ENCODE measurements at regions not wholly inside any gene's neighbourhood (a gene's known extent, or its start where the extent isn't known, plus 50 kb on each side); places are given as distances from the start of the nearest gene placed in this dataset.
A peak's percentile ranks its signal among the peaks of the same experiment; 100 is the strongest.

DNA sequence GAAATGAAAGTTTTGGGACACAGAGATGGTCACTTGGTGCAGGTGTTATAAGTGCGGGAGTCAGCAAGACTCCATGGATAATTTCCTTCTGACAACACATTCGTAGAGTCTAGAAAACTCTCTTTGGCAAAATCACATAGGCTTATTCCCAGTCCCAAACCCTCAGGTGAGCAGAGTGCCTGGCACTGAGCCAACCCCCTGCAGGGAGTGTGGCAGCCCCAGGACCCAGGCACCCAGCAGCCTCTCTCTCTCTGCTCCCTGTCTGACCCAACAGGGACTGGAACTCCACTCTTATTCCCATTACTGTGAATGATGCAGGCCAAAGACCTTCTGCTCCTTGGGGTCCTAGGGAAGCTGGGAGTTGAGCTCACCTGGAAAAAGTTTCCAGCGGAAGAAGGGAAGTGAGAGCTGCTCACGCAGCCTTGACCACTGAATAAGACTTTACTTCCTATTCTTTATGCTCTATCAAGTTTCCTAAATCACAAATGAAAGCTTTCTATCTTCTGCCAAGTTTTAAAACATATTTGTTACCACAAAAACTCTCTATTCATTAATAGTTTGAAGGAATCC, 132.6 kb upstream of the ETV3 start:
- no peaks in the 10 kb centered on the region for H3K9me3 Mint-ChIP-seq
- H3K27ac ChIP-seq (ENCODE audit: low read depth in 1 of 2, low read length in 2 of 2): no peak overlapping the region
- H3K4me3 ChIP-seq (ENCODE audit: low read length): no peak overlapping the region
- H3K27me3 Mint-ChIP-seq: peaks cover 26% of the 10 kb centered on the region
- TF ChIP-seq CTCF (IDR thresholded peaks at IDR 0.05): no peak
- H3K4me3 Mint-ChIP-seq: no peak overlapping the region
- intact Hi-C loops (cut with DNase I, micrococcal nuclease): no loop called here
- H3K27me3 ChIP-seq (ENCODE audit: control insufficient read depth in 1 of 2, insufficient read depth in 2 of 2, low read length in 2 of 2): peaks cover 13 to 29% of the 10 kb centered on the region in 2 experiments
- H3K36me3 Mint-ChIP-seq (ENCODE audit: low read depth): no peaks in the 10 kb centered on the region
- H3K4me1 ChIP-seq (ENCODE audit: insufficient read depth, low read length): no peaks in the 10 kb centered on the region
- no peaks in the 10 kb centered on the region for H3K36me3 ChIP-seq (ENCODE audit: insufficient read depth, low read length)
- ChIA-PET CTCF (no interaction called here), POLR2A (no interaction called here)
- no peak overlapping the region for H3K27ac Mint-ChIP-seq
- H3K9me3 ChIP-seq (ENCODE audit: control insufficient read depth in 1 of 2, insufficient read depth in 1 of 2, low read length in 2 of 2): no peaks in the 10 kb centered on the region
- H3K4me1 Mint-ChIP-seq (ENCODE audit: low read depth): no peaks in the 10 kb centered on the region
- no peak for ATAC-seq (ENCODE audit: poor library complexity)
- DNase-seq: no peak

- ATAC-seq (ENCODE audit: poor library complexity): no peak
- intact Hi-C loops (cut with DNase I, micrococcal nuclease): no loop called here
- no peaks in the 10 kb centered on the region for H3K4me1 ChIP-seq (ENCODE audit: insufficient read depth, low read length)
- Mint-ChIP-seq H3K4me1 (ENCODE audit: low read depth) (no peaks in the 10 kb centered on the region), H3K27me3 (peaks cover 34% of the 10 kb centered on the region), H3K4me3 (no peak overlapping the region), H3K36me3 (ENCODE audit: low read depth) (no peaks in the 10 kb centered on the region), H3K27ac (no peak overlapping the region), H3K9me3 (no peaks in the 10 kb centered on the region)
- H3K9me3 ChIP-seq (ENCODE audit: control insufficient read depth in 1 of 2, insufficient read depth in 1 of 2, low read length in 2 of 2): no peaks in the 10 kb centered on the region
- peaks cover 10 to 26% of the 10 kb centered on the region in 2 experiments for H3K27me3 ChIP-seq (ENCODE audit: control insufficient read depth in 1 of 2, insufficient read depth in 2 of 2, low read length in 2 of 2)
- TF ChIP-seq CTCF (IDR thresholded peaks at IDR 0.05): no peak
- CTCF ChIA-PET: no interaction called here
- no peak overlapping the region for H3K4me3 ChIP-seq (ENCODE audit: low read length)
- peak in 2 of 14 experiments; percentile 7 to 8 for DNase-seq
- POLR2A ChIA-PET: no interaction called here
- no peaks in the 10 kb centered on the region for H3K36me3 ChIP-seq (ENCODE audit: insufficient read depth, low read length)
- H3K27ac ChIP-seq (ENCODE audit: low read depth in 1 of 2, low read length in 2 of 2): no peak overlapping the region
Measured at GRCh38 chr1:157269656-157270375, 131.6 kb upstream of the ETV3 start.

DNA sequence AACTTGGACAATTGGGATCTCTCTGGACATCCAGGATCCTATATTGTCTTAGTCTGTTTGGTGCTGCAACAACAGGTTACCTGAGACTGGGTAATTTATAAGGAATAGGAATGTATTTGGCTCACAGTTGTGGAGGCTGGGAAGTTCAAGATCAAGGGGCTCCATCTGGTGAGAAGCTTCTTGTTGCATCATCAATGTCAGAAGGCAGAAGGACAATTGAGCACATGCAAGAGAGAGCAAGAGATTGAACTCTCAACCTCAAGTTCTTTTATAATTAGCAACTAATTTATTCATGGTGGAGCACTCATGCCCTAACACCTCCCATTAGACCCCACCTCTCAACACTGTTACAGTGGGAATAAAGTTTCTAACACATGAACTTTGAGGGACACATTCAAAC, 124.7 kb upstream of the ETV3 start:
- no peaks in the 10 kb centered on the region for H3K4me1 ChIP-seq (ENCODE audit: insufficient read depth, low read length)
- ChIA-PET POLR2A (no interaction called here), CTCF (no interaction called here)
- no peak overlapping the region for H3K4me3 ChIP-seq (ENCODE audit: low read length)
- Mint-ChIP-seq H3K9me3 (peaks cover 2% of the 10 kb centered on the region), H3K4me1 (ENCODE audit: low read depth) (no peaks in the 10 kb centered on the region), H3K4me3 (no peak overlapping the region), H3K36me3 (ENCODE audit: low read depth) (no peaks in the 10 kb centered on the region), H3K27me3 (peaks cover 26% of the 10 kb centered on the region), H3K27ac (no peak overlapping the region)
- no peaks in the 10 kb centered on the region for H3K9me3 ChIP-seq (ENCODE audit: control insufficient read depth in 1 of 2, insufficient read depth in 1 of 2, low read length in 2 of 2)
- no peaks in the 10 kb centered on the region for H3K36me3 ChIP-seq (ENCODE audit: insufficient read depth, low read length)
- no peak overlapping the region for H3K27ac ChIP-seq (ENCODE audit: low read depth in 1 of 2, low read length in 2 of 2)
- TF ChIP-seq CTCF (IDR thresholded peaks at IDR 0.05): no peak
- H3K27me3 ChIP-seq (ENCODE audit: control insufficient read depth in 1 of 2, insufficient read depth in 2 of 2, low read length in 2 of 2): no peaks in the 10 kb centered on the region
- intact Hi-C loops (cut with DNase I, micrococcal nuclease): no loop called here
- ATAC-seq (ENCODE audit: poor library complexity) (no peak), DNase-seq (no peak)
